ENCODE measurements at regions not wholly inside any gene's neighbourhood (a gene's known extent, or its start where the extent isn't known, plus 50 kb on each side); places are given as distances from the start of the nearest gene placed in this dataset.

GRCh38 chr11:134710861-134711407 lies 298.9 kb upstream of the B3GAT1 start:
- ATAC-seq (no peak), DNase-seq (no peak)
- intact Hi-C loops (cut with DNase I, micrococcal nuclease) = no loop called here

DNA sequence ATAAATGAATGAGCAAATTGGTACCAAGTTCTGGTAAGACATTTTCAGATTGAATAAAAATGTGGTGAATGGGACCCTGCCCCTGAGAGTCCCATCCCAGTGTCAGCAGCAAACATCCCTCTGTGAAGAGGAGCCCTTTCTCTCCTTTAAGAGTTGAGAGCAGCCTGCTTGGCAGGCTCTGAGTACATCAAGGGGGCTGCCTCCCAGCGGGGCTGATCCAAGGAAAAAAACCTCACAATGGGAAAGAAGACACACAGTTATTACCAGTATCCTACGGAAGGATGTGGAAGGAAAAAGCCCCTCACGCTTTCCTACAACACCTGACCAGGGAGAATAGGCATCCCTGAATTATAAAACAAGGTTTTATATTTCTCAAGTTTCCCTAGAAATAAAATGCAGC lies 293.8 kb upstream of the B3GAT1 start:
- ATAC-seq (no peak), DNase-seq (no peak)
- intact Hi-C loops (cut with DNase I, micrococcal nuclease) = no loop called here

DNA sequence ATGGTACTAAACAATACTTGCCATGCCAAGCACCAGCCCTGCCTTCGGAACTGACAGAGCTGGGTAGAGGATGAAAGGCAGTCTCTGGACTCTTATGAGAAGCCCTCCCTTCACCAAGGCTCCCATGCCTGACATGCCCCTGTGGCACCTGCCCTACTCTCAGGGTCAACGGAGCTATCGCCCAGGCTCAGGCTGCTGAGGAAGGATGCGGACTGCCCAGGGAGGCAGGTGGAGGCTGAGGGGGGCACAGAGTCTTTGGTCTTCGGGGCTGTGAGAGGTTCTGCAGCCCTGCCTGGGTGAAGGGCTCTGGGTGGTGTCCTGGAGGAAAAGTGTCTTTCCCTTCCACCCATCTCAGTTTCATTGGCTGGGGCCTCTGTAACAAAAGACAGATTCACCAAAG lies 290.8 kb upstream of the B3GAT1 start:
- no peak for ATAC-seq
- DNase-seq = no peak
- intact Hi-C loops (cut with DNase I, micrococcal nuclease) = no loop called here

DNA sequence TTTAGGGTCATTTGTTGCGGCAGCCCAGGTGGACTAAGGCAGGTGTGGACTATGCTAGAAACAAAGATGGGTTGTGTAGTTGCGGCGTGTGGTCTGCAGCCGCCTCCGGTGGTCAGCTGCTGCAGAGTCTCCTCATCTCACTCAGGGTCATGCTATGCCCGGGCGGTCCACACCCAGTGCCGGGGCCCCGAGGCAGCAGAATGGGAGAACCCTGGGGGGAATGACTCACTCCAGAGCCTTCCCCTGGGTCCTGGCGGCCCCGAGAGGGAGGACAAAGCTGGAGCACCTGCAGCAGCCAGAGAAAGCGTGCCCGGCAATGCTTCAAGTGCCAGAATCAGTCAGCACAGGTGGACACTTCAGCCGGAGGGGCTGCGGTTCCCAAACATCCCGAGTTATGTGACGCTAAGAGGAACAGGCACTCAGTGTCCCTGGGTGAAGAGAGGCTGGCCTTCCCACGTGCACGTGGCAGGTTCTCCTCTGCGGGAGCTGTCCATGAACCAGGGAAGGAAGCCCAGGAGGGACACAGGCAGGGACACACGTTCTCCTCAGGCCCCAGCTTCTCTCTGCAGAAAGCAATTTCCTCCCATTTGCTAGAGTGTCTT lies 289.6 kb upstream of the B3GAT1 start:
- no peak for DNase-seq
- intact Hi-C loops (cut with DNase I, micrococcal nuclease) = no loop called here
- no peak for ATAC-seq

DNA sequence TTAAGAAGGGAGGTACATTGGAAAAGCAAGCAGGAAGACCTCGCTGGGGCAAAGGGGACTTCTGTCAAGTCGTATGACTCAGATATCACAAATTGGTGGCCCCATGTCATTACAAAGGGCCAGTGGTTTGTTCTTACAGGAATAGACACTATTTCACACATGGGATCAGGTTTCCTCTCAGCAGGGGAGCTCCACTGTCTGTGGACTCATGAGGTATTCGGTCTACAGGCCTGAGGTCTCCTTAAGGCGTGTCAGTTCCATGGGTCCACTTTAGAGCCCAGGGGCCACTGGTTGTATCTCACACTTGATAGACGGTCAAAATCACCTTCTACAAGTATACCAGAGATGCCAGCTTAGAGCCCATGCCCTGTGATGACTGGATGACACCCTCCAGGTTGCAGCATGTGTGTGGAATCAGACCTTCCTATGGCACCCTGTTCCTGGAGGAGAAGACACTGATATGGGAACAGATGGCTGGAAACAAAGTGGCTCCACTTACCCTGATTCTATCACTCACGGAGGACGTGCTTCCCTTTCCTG lies 288.1 kb upstream of the B3GAT1 start:
- no peak for DNase-seq
- intact Hi-C loops (cut with DNase I, micrococcal nuclease) = no loop called here
- ATAC-seq = no peak

- DNase-seq (no peak), ATAC-seq (no peak)
- intact Hi-C loops (cut with DNase I, micrococcal nuclease) = no loop called here
These were observed 284.4 kb upstream of the B3GAT1 start for GRCh38 chr11:134696455-134696854.

GRCh38 chr11:134691985-134692384 lies 279.9 kb upstream of the B3GAT1 start:
- ATAC-seq (no peak), DNase-seq (no peak)
- intact Hi-C loops (cut with DNase I, micrococcal nuclease) = no loop called here

GRCh38 chr11:134691295-134691873 lies 279.3 kb upstream of the B3GAT1 start:
- intact Hi-C loops (cut with DNase I, micrococcal nuclease) = no loop called here
- no peak for ATAC-seq
- DNase-seq = no peak

- intact Hi-C loops (cut with DNase I, micrococcal nuclease) = no loop called here
- DNase-seq = no peak
- no peak for ATAC-seq
These were observed 277.8 kb upstream of the B3GAT1 start for GRCh38 chr11:134689886-134690285.

DNA sequence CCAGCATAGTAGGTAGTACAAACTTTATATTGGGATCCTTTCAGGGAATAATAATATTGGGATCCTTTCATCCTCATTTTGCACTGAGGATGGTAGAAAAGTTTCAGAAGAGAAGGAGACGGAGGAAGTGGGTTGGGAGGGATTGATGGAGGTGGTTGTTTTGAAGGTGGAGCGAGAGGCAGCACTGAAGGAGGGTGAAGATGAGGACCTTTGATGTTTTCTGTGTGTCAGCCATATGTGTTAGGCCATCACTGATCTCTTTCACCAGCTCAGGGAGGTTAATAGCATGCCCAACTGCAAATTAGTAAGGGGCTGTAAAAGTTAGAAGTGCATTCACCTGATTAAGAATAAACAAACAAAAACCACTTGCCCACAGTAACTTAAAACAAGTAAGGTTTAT lies 275.5 kb upstream of the B3GAT1 start:
- no peak for ATAC-seq
- DNase-seq = no peak
- intact Hi-C loops (cut with DNase I, micrococcal nuclease) = no loop called here

GRCh38 chr11:134686460-134687061 lies 274.5 kb upstream of the B3GAT1 start:
- ATAC-seq (no peak), DNase-seq (peak in 1 of 2 donors; percentile 3)
- intact Hi-C loops (cut with DNase I, micrococcal nuclease) = no loop called here

GRCh38 chr11:134685793-134686380 lies 273.8 kb upstream of the B3GAT1 start:
- ATAC-seq (no peak), DNase-seq (peak in 1 of 2 donors; percentile 7)
- intact Hi-C loops (cut with DNase I, micrococcal nuclease) = no loop called here

- ATAC-seq = no peak
- intact Hi-C loops (cut with DNase I, micrococcal nuclease) = no loop called here
- DNase-seq = peak in 1 of 2 donors; percentile 6
These were observed 272.5 kb upstream of the B3GAT1 start for GRCh38 chr11:134684576-134684975.

- ATAC-seq = no peak
- intact Hi-C loops (cut with DNase I, micrococcal nuclease) = no loop called here
- DNase-seq = peak in 1 of 2 donors; percentile 13
These were observed 271.8 kb upstream of the B3GAT1 start for GRCh38 chr11:134683860-134684259.

DNA sequence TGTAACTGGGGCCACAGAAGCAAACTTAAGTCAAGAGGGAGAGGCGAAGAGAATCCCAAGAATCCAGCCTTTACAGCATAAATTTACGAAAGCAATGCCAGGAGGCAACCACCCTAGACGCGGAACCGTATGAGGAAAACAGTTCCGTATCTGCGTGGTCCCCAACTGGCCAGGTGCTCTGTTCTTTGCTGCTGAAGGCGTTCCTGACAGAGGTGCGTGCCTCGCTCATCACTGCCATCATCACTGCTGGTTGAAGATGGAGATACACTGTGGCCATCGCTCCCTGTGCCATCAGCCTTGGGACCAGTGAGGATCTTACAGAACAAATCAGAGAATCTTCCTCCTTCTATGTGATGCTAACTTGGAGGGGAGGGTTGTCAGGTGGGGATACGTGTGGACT lies 270.5 kb upstream of the B3GAT1 start:
- intact Hi-C loops (cut with DNase I, micrococcal nuclease) = no loop called here
- no peak for ATAC-seq
- DNase-seq = no peak

DNA sequence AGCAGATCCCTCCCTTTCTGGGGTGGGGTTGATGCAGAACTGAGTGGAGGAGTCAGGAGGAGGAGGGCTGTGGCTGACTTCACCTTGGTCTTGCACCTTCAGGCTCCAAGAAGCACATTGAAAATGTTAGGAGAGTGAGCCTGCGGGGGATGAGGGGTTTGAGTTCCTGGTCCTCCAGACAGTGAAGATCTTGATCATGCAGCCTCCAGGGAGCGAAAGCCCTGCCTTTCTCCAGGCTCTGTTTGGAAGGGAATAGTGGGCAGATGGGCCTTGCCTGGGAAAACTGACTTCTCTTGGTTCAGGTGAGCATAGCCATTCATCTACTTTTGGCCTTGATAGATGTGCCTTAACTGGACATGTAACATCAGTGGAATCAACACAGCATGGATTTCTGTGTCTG lies 267.6 kb upstream of the B3GAT1 start:
- DNase-seq (no peak), ATAC-seq (no peak)
- intact Hi-C loops (cut with DNase I, micrococcal nuclease) = no loop called here

GRCh38 chr11:134678744-134679143 lies 266.7 kb upstream of the B3GAT1 start:
- DNase-seq = no peak

DNA sequence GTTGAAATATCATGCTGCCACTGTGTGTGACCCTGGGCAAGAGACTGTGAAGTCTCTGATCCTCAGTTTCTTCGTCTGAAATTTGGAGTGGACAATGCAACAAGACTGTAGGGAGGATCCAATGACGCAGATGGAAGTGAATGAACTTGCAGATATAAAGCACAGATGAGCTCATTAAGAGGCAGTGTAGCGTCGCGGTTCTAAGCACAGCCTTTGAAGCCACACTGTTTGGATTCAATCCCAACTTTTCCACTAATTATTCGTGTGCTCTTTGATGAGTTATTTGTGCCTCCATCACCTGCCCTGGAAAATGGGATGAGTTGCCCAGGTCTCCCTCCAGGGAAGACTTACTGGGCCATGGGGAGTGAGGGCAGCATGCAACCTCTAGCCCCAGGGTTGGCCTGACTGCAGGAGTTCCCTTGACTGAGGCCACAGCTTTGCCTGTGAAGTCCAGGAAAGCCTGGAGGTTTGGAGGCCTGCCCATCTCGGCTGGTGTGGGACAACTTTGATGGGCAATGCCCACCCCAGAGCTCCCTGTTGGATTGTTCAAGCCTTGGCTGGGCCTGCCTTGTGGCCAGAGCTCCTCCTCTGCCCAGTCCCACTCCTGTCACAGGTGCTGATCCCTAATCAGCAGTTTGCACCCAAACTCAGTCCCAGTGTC lies 266.0 kb upstream of the B3GAT1 start:
- ATAC-seq (no peak), DNase-seq (no peak)
- intact Hi-C loops (cut with DNase I, micrococcal nuclease) = no loop called here

More at GRCh38 chr11:134678744-134679143, 266.7 kb upstream of the B3GAT1 start:
- intact Hi-C loops (cut with DNase I, micrococcal nuclease) = no loop called here
- ATAC-seq = no peak

DNA sequence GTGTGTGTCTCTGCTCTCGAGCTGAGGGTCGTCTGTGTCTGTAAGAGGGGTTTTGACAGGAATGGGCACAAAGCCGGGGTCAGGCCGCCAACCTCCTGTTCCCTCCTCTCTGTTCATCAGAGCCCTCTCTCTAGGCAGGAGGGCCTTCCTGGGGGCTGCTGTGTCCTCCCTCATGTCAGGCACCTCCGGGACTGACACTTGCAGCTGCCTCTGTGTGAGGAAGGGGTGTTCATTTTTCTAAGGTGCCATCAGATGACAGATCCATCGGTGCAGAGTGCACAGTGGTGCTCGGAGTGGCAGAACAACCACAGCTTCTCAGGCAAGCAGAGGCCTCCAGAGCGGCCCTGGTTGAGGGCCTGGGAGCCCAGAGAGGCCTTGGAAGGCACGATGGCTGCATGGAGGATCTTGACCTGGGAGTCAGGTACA lies 265.4 kb upstream of the B3GAT1 start:
- ATAC-seq = no peak
- no peak for DNase-seq
- intact Hi-C loops (cut with DNase I, micrococcal nuclease) = no loop called here
